HL-60 (cell line): ENCODE measurements at regions not wholly inside any gene's neighbourhood (a gene's known extent, or its start where the extent isn't known, plus 50 kb on each side); places are given as distances from the start of the nearest gene placed in this dataset.
"Not testable (repeated sequence)": the region's sequence is repeated elsewhere in the genome, so short reads cannot be mapped to it uniquely, and the experiment has no call there.

Source experiments
- DNase-seq, 2 experiments: peaks; one replicate each; pipeline ENCODE4 v3.0.0-alpha.2; 2010 to 2020; ENCODE audit warnings: low read depth in 1 of 2, low spot score in 1 of 2
- H3K27ac ChIP-seq: fragments of 250-450 bp; sonication (Bioruptor Pico); replicated peaks from 2 replicates; pipeline ENCODE4 v1.5.1; 2020; ENCODE audit warnings: mild to moderate bottlenecking, moderate library complexity
- H3K27me3 ChIP-seq: fragments of 250-450 bp; sonication (Bioruptor Pico); 2 replicates; pipeline ENCODE4 v1.5.1; 2021; ENCODE audit warnings: mild to moderate bottlenecking, moderate library complexity; ENCODE audit not compliant: insufficient read depth, poor library complexity, severe bottlenecking
- H3K4me3 ChIP-seq: replicated peaks from 2 replicates; pipeline ENCODE4 v1.5.1; 2011; ENCODE audit warnings: mild to moderate bottlenecking, control low read depth, low read length; ENCODE audit not compliant: insufficient read depth
- CTCF ChIP-seq: IDR thresholded peaks from one replicate; pipeline ENCODE4 v1.5.1; 2011; ENCODE audit warnings: low read length, control low read depth, inconsistent platforms; ENCODE audit not compliant: insufficient read depth
- GABPA ChIP-seq: IDR thresholded peaks from 2 replicates; pipeline ENCODE4 v1.6.1; 2012; ENCODE audit warnings: low read depth
- POLR2AphosphoS5 ChIP-seq: IDR thresholded peaks from 2 replicates; pipeline ENCODE4 v1.6.1; 2012; ENCODE audit warnings: low read depth
- SPI1 ChIP-seq: IDR thresholded peaks from 2 replicates; pipeline ENCODE4 v1.6.1; 2012; ENCODE audit warnings: low read depth, mild to moderate bottlenecking, borderline replicate concordance
- TF ChIP-seq, protein P1 (sequence below): IDR thresholded peaks from 2 replicates; pipeline ENCODE4 v1.6.1; 2012; ENCODE audit warnings: low read depth; ENCODE audit not compliant: insufficient replicate concordance

DNA sequence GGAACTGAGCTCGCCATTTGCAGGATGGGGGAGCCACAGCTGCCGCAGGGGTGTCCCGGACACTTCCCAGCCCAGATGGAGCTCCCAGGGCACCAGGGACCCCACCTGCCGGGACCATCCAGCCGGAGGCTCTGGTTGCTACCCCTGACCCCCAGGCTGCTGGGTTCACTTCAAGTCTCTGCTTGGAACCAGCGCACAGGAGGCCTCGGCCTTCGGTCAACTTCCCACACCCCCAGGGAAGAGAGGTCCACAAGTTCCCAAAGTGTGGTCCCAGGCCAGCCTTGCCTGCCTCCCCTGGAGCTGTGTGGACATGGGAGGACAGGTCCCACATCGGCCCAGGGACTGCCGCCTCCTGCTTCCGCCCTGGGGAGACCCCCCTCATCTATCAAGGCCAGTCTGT is 117.0 kb downstream of the TEX29 start:
- no peak for DNase-seq
- Histone ChIP-seq H3K4me3 (no peak overlapping the region), H3K27ac (no peak overlapping the region), H3K27me3 (no peaks in the 10 kb centered on the region)
- TF ChIP-seq SPI1 = no peak

DNA sequence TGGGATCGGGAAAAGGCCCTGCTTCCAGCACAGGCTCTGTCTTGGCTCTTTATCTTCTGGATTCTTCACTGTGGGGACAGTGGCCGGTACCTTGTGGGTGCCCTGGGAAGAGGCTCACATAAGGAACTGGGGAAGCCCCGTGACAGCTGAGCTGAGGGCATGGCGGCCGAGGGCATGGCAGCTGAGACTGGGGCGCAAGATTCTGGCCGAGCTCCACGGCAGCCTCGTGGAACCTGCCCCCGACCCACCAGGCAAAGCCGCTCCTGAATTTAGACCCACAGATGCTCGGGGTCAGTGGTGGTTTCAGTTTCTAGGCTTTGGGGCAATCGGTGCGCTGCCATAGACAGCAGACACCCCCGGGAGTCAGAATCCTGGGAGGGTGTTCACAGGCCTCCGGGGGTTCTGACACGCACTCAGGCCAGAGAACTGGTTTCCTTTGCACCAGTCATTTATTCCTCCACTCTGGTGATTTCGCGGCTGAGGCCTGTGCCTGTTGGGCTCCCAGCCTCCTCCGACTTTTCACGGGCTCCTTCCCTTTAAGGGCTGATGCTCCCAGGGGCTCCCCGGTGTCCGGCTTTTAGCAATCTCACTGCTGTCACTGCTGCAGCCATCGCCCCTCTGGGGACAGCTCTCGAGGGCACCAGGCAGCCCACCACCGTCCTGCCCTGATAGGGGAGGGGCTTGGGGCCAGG is 117.6 kb downstream of the TEX29 start:
- Histone ChIP-seq H3K27me3 (no peaks in the 10 kb centered on the region), H3K4me3 (no peak overlapping the region), H3K27ac (no peak overlapping the region)
- DNase-seq = no peak
- TF ChIP-seq, protein P1, sequence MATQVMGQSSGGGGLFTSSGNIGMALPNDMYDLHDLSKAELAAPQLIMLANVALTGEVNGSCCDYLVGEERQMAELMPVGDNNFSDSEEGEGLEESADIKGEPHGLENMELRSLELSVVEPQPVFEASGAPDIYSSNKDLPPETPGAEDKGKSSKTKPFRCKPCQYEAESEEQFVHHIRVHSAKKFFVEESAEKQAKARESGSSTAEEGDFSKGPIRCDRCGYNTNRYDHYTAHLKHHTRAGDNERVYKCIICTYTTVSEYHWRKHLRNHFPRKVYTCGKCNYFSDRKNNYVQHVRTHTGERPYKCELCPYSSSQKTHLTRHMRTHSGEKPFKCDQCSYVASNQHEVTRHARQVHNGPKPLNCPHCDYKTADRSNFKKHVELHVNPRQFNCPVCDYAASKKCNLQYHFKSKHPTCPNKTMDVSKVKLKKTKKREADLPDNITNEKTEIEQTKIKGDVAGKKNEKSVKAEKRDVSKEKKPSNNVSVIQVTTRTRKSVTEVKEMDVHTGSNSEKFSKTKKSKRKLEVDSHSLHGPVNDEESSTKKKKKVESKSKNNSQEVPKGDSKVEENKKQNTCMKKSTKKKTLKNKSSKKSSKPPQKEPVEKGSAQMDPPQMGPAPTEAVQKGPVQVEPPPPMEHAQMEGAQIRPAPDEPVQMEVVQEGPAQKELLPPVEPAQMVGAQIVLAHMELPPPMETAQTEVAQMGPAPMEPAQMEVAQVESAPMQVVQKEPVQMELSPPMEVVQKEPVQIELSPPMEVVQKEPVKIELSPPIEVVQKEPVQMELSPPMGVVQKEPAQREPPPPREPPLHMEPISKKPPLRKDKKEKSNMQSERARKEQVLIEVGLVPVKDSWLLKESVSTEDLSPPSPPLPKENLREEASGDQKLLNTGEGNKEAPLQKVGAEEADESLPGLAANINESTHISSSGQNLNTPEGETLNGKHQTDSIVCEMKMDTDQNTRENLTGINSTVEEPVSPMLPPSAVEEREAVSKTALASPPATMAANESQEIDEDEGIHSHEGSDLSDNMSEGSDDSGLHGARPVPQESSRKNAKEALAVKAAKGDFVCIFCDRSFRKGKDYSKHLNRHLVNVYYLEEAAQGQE = no peak
- TF ChIP-seq SPI1 (no peak), POLR2AphosphoS5 (no peak), GABPA (no peak), CTCF (no peak)

DNA sequence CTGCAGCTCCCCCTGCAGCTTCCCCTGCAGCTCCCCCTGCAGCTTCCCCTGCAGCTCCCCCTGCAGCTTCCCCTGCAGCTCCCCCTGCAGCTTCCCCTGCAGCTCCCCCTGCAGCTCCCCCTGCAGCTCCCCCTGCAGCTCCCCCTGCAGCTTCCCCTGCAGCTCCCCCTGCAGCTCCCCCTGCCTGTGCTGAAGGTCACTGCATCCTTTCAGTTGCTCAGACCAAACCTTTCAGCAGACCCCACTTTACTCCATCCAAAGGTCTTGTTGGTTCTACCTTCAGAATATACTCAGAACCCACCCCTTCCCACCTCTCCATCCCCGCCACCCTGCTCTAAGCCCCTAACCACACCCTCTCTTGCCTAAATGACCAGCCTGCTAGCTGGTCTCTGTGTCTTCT is 120.0 kb downstream of the TEX29 start:
- H3K4me3 ChIP-seq, H3K27me3 ChIP-seq, H3K27ac ChIP-seq, DNase-seq: not testable (repeated sequence)

GRCh38 chr13:111443981-111444380 is 123.5 kb downstream of the TEX29 start:
- H3K27ac ChIP-seq = no peak overlapping the region
- no peak overlapping the region for H3K4me3 ChIP-seq
- DNase-seq = no peak
- no peaks in the 10 kb centered on the region for H3K27me3 ChIP-seq
- no peak for TF ChIP-seq CTCF
- no peak for TF ChIP-seq GABPA
- TF ChIP-seq POLR2AphosphoS5 = no peak
- TF ChIP-seq SPI1 = no peak
- TF ChIP-seq, protein P1 = no peak

GRCh38 chr13:111448504-111448903 is 128.1 kb downstream of the TEX29 start:
- H3K27me3 ChIP-seq = peaks cover 2% of the 10 kb centered on the region
- DNase-seq = no peak
- no peak overlapping the region for H3K27ac ChIP-seq
- H3K4me3 ChIP-seq = no peak overlapping the region
- no peak for TF ChIP-seq CTCF
- TF ChIP-seq POLR2AphosphoS5 = no peak
- TF ChIP-seq, protein P1 = no peak
- TF ChIP-seq SPI1 = no peak
- TF ChIP-seq GABPA = no peak
